ENCODE measurements at regions not wholly inside any gene's neighbourhood (a gene's known extent, or its start where the extent isn't known, plus 50 kb on each side); places are given as distances from the start of the nearest gene placed in this dataset.

- TF ChIP-seq POLR2AphosphoS5 (IDR thresholded peaks at IDR 0.05; ENCODE audit: insufficient read depth, low read depth, low read length) (no peak), CTCF (IDR thresholded peaks at IDR 0.05; ENCODE audit: extremely low read depth in 1 of 2, insufficient read depth in 1 of 2, low read depth in 1 of 2, low read length in 2 of 2) (no peak), POLR2A (IDR thresholded peaks at IDR 0.05; ENCODE audit: low read depth, low read length) (no peak), JUN (IDR thresholded peaks at IDR 0.05; ENCODE audit: borderline replicate concordance, insufficient read depth, insufficient read length, low read depth) (no peak), FOS (IDR thresholded peaks at IDR 0.05; ENCODE audit: borderline replicate concordance, insufficient read depth, low read length) (no peak), MAX (IDR thresholded peaks at IDR 0.05; ENCODE audit: insufficient read depth, insufficient read length) (no peak), EZH2 (IDR thresholded peaks at IDR 0.05; ENCODE audit: borderline replicate concordance, low read depth, low read length, severe bottlenecking) (no peak), MYC (IDR thresholded peaks at IDR 0.05; ENCODE audit: low read depth, low read length) (no peak), GATA2 (IDR thresholded peaks at IDR 0.05; ENCODE audit: insufficient read depth, insufficient read length, low read depth, low read length) (no peak)
- no peaks in the 10 kb centered on the region for H4K20me1 ChIP-seq (replicated peaks; ENCODE audit: control insufficient read depth, extremely low read depth, insufficient read depth, low read length)
- no peak overlapping the region for H3K4me2 ChIP-seq (ENCODE audit: insufficient read depth, low read length)
- H3K36me3 ChIP-seq (ENCODE audit: control insufficient read depth in 2 of 2, extremely low read depth in 1 of 2, insufficient read depth in 2 of 2, low read length in 2 of 2) = no peaks in the 10 kb centered on the region
- no peaks in the 10 kb centered on the region for H3K9me3 ChIP-seq (replicated peaks; ENCODE audit: control insufficient read depth, insufficient read depth, low read length)
- H3K27me3 ChIP-seq (ENCODE audit: control insufficient read depth in 2 of 2, insufficient read depth in 2 of 2, low read length in 2 of 2) = no peaks in the 10 kb centered on the region
- no TSS peak for BruUV-seq (replicated peaks)
- CTCF ChIA-PET = no interaction called here
- intact Hi-C loops (cut with micrococcal nuclease) (no loop called here), dilution Hi-C loops (cut with MboI; ENCODE audit: extremely low pct_ligation_motif_present, low sequenced_read_pairs) (no loop called here)
- FAIRE-seq (no peak), DNase-seq (ENCODE audit: low read depth, low spot score) (no peak)
- H3K4me3 ChIP-seq (replicated peaks in 1 of 3; ENCODE audit: insufficient read depth in 1 of 3, low read depth in 1 of 3, low read length in 3 of 3) = no peak overlapping the region
- peaks cover 9% of the 10 kb centered on the region for H3K4me1 ChIP-seq (ENCODE audit: control insufficient read depth, extremely low read depth, insufficient read depth, low read length)
- POLR2A ChIA-PET = no interaction called here
- no peak overlapping the region for H2AFZ ChIP-seq (ENCODE audit: low read depth, low read length)
- H3K9me1 ChIP-seq (replicated peaks; ENCODE audit: control insufficient read depth, extremely low read depth, insufficient read depth, low read length) = no peaks in the 10 kb centered on the region
- H3K9ac ChIP-seq (replicated peaks; ENCODE audit: extremely low read depth, insufficient read depth, low read length) = no peak overlapping the region
- no peaks in the 10 kb centered on the region for H3K79me2 ChIP-seq (ENCODE audit: control insufficient read depth, insufficient read depth, low read length)
- H3K27ac ChIP-seq (ENCODE audit: insufficient read depth, low read depth, low read length) = no peak overlapping the region
These were observed 203.8 kb downstream of the AUH start for GRCh38 chr9:91157883-91158282.
